A549 (cell line): ENCODE measurements at regions not wholly inside any gene's neighbourhood (a gene's known extent, or its start where the extent isn't known, plus 50 kb on each side); places are given as distances from the start of the nearest gene placed in this dataset.

Experiments used
- ATAC-seq, 2 experiments: fragments of 200-7000 bp in 1 of 2; fragments of >200 bp in 1 of 2; cut with Nextera tagmentation in 1 of 2; cut with Tn5 transposase in 1 of 2; 3 replicates each; pipeline versions ENCODE4 v1.8.0 to v1.9.1; 2018 to 2020; ENCODE audit warnings: mild to moderate bottlenecking in 1 of 2, moderate library complexity in 1 of 2
- CTCF ChIA-PET: fragments of 300-600 bp; sonication (Branson Sonifier 250); formaldehyde crosslinking; extraction: SDS; loops from one replicate; lab custom pipeline; 2021; ENCODE audit warnings: antibody characterized with exemption, inconsistent platforms; lab: Yijun Ruan, JAX
- POLR2A ChIA-PET: fragments of 350-600 bp; formaldehyde crosslinking; extraction: SDS; loops from one replicate; lab custom pipeline; 2021; ENCODE audit warnings: antibody characterized with exemption, inconsistent platforms; lab: Yijun Ruan, JAX
- DNase-seq, 2 experiments: peaks; one replicate each; pipeline versions ENCODE4 v3.0.0 to v3.0.0-alpha.2; 2011 to 2016; ENCODE audit warnings: low read depth in 1 of 2, low spot score in 1 of 2
- FAIRE-seq: peaks from 2 replicates; lab custom pipeline; 2011; peaks lifted over from hg19 to GRCh38; lab: Jason Lieb, UNC
- H3K27ac ChIP-seq, 2 experiments: fragments of >200 bp; sonication (Bioruptor Twin); formaldehyde crosslinking; 3 replicates each; pipeline ENCODE4 v1.5.1; 2016 to 2017
- H3K4me1 ChIP-seq: fragments of >200 bp; sonication (Bioruptor Twin); formaldehyde crosslinking; 3 replicates; pipeline ENCODE4 v1.6.1; 2016
- H3K4me2 ChIP-seq: fragments of >200 bp; sonication (Bioruptor Twin); formaldehyde crosslinking; 3 replicates; pipeline ENCODE4 v1.6.1; 2016
- H3K4me3 ChIP-seq: fragments of >200 bp; sonication (Bioruptor Twin); formaldehyde crosslinking; 3 replicates; pipeline ENCODE4 v1.5.1; 2016
- H3K9me3 ChIP-seq: fragments of >200 bp; sonication (Bioruptor Twin); formaldehyde crosslinking; 3 replicates; pipeline ENCODE4 v1.6.1; 2016
- CBX2 ChIP-seq: fragments of 200-600 bp; sonication (generic); IDR thresholded peaks from 2 replicates; pipeline ENCODE4 v1.6.1; 2016; ENCODE audit warnings: low read depth, mild to moderate bottlenecking, borderline replicate concordance
- CEBPB ChIP-seq, 2 experiments: fragments of >200 bp in 1 of 2; sonication (Bioruptor Twin) in 1 of 2; formaldehyde crosslinking in 1 of 2; IDR thresholded peaks; 2 replicates each; pipeline ENCODE4 v1.6.1; 2012 to 2016
- CHD2 ChIP-seq: fragments of 150-350 bp; IDR thresholded peaks from 2 replicates; pipeline ENCODE4 v1.6.1; 2014; ENCODE audit warnings: low read length; ENCODE audit not compliant: partially characterized antibody
- CHD4 ChIP-seq: fragments of 200-600 bp; sonication (generic); IDR thresholded peaks from 2 replicates; pipeline ENCODE4 v1.6.1; 2016; ENCODE audit warnings: antibody characterized with exemption, mild to moderate bottlenecking, borderline replicate concordance
- CTCF ChIP-seq: fragments of >200 bp; sonication (Bioruptor Twin); formaldehyde crosslinking; IDR thresholded peaks from 3 replicates; pipeline ENCODE4 v1.5.1; 2016
- EHF ChIP-seq: fragments of 250-450 bp; sonication (Bioruptor Pico); IDR thresholded peaks from 2 replicates; pipeline ENCODE4 v1.5.0; 2020; ENCODE audit warnings: mild to moderate bottlenecking
- EP300 ChIP-seq, 2 experiments: fragments of >200 bp; sonication (Bioruptor Twin); formaldehyde crosslinking; IDR thresholded peaks; 2 replicates in 1 of 2; 3 replicates in 1 of 2; pipeline ENCODE4 v1.6.1; 2016 to 2017
- ESRRA ChIP-seq: fragments of 150-350 bp; IDR thresholded peaks from 2 replicates; pipeline ENCODE4 v1.6.1; 2014; ENCODE audit warnings: mild to moderate bottlenecking, low read length, borderline replicate concordance
- FOXS1 ChIP-seq: fragments of 250-450 bp; sonication (Bioruptor Pico); IDR thresholded peaks from 2 replicates; pipeline ENCODE4 v1.5.0; 2020; ENCODE audit warnings: mild to moderate bottlenecking, moderate library complexity
- HDAC2 ChIP-seq: fragments of 200-600 bp; sonication (generic); IDR thresholded peaks from 2 replicates; pipeline ENCODE4 v1.6.1; 2016
- HES2 ChIP-seq: fragments of >200 bp; sonication (Bioruptor Twin); formaldehyde crosslinking; IDR thresholded peaks from 2 replicates; pipeline ENCODE4 v1.6.1; 2016
- HMGXB4 ChIP-seq: fragments of 250-450 bp; sonication (Bioruptor Pico); IDR thresholded peaks from 2 replicates; pipeline ENCODE4 v1.5.0; 2021; ENCODE audit warnings: mild to moderate bottlenecking, moderate library complexity, borderline replicate concordance
- HOXB13 ChIP-seq: fragments of 250-450 bp; sonication (Bioruptor Pico); IDR thresholded peaks from 2 replicates; pipeline ENCODE4 v1.5.0; 2020; ENCODE audit warnings: low read depth, mild to moderate bottlenecking, moderate library complexity
- JUN ChIP-seq, 2 experiments: fragments of >200 bp; sonication (Bioruptor Twin); formaldehyde crosslinking; IDR thresholded peaks; 2 replicates in 1 of 2; 3 replicates in 1 of 2; pipeline ENCODE4 v1.6.1; 2016 to 2017
- JUNB ChIP-seq: fragments of >200 bp; sonication (Bioruptor Twin); formaldehyde crosslinking; IDR thresholded peaks from 2 replicates; pipeline ENCODE4 v1.6.1; 2016
- MAFK ChIP-seq: fragments of 450-650 bp; IDR thresholded peaks from 2 replicates; pipeline ENCODE4 v1.6.1; 2014; ENCODE audit not compliant: partially characterized antibody
- MAX ChIP-seq: IDR thresholded peaks from 2 replicates; pipeline ENCODE4 v1.6.1; 2012
- MAZ ChIP-seq: fragments of 150-350 bp; IDR thresholded peaks from 2 replicates; pipeline ENCODE4 v1.6.1; 2014; ENCODE audit warnings: antibody characterized with exemption, low read depth, low read length, borderline replicate concordance
- NFE2L2 ChIP-seq: fragments of 150-350 bp; conservative IDR thresholded peaks from 2 replicates; pipeline ENCODE4 v1.6.1; 2014; ENCODE audit warnings: low read length
- NR3C1 ChIP-seq: fragments of >200 bp; sonication (Bioruptor Twin); formaldehyde crosslinking; IDR thresholded peaks from 3 replicates; pipeline ENCODE4 v1.6.1; 2017
- POLR2A ChIP-seq: IDR thresholded peaks from 2 replicates; pipeline ENCODE4 v1.6.1; 2012; ENCODE audit warnings: mild to moderate bottlenecking, low read length
- POLR2AphosphoS2 ChIP-seq: conservative IDR thresholded peaks from 2 replicates; pipeline ENCODE4 v1.6.1; 2012; ENCODE audit warnings: low read length, improper control_type of control experiment, inconsistent platforms
- RAD21 ChIP-seq, 2 experiments: fragments of >200 bp in 1 of 2; sonication (Bioruptor Twin) in 1 of 2; formaldehyde crosslinking in 1 of 2; IDR thresholded peaks in 1 of 2; conservative IDR thresholded peaks in 1 of 2; 2 replicates in 1 of 2; 3 replicates in 1 of 2; pipeline ENCODE4 v1.6.1; 2012 to 2018; ENCODE audit warnings: inconsistent platforms in 1 of 2
- SMC3 ChIP-seq: fragments of >200 bp; sonication (Bioruptor Twin); formaldehyde crosslinking; IDR thresholded peaks from 3 replicates; pipeline ENCODE4 v1.6.1; 2018; ENCODE audit warnings: inconsistent platforms
- SREBF2 ChIP-seq: fragments of 450-650 bp; IDR thresholded peaks from 2 replicates; pipeline ENCODE4 v1.6.1; 2014; ENCODE audit warnings: mild to moderate bottlenecking, moderate library complexity
- TFCP2L1 ChIP-seq: fragments of 250-450 bp; sonication (Bioruptor Pico); IDR thresholded peaks from 2 replicates; pipeline ENCODE4 v1.5.0; 2021; ENCODE audit warnings: mild to moderate bottlenecking
- ZC3H11A ChIP-seq: fragments of 450-650 bp; IDR thresholded peaks from 2 replicates; pipeline ENCODE4 v1.6.1; 2014; ENCODE audit warnings: antibody characterized with exemption, mild to moderate bottlenecking
- ZSCAN20 ChIP-seq: fragments of 250-450 bp; sonication (Bioruptor Pico); IDR thresholded peaks from 2 replicates; pipeline ENCODE4 v1.8.0; 2022; ENCODE audit warnings: mild to moderate bottlenecking, moderate library complexity
- WGBS: methylation state at CpG from one replicate; pipeline ENCODE4 v1.1.6; 2017; ENCODE audit errors: missing lambda C conversion rate; 5-methylcytosine and 5-hydroxymethylcytosine counted together

- TF ChIP-seq CEBPB (IDR thresholded peaks at IDR 0.05) (no peak), NFE2L2 (no peak), MAZ (no peak), JUNB (no peak)
Observed at GRCh38 chr2:217293607-217294006, 433.7 kb upstream of the TNP1 start (continued).

- no peak overlapping the region for H3K4me2 ChIP-seq
- no peak for DNase-seq
- ATAC-seq = no peak
- H3K27ac ChIP-seq = no peak overlapping the region
- peaks cover 15% of the 10 kb centered on the region; the same call in 2 of the 3 replicates for H3K9me3 ChIP-seq
- WGBS = 67% methylated on average over 5 of the region's 5 CpGs
- no peaks in the 10 kb centered on the region for H3K4me1 ChIP-seq
- TF ChIP-seq HOXB13 (CRISPR knock-in tag) (no peak), POLR2A (no peak), ESRRA (no peak), SMC3 (no peak), POLR2AphosphoS2 (no peak)
- POLR2A ChIA-PET = no interaction called here
- CTCF ChIA-PET = no interaction called here
- FAIRE-seq = no peak
- H3K4me3 ChIP-seq = no peak overlapping the region
Observed at GRCh38 chr2:217293046-217293445, 433.2 kb upstream of the TNP1 start.

GRCh38 chr2:217291259-217291658, 431.4 kb upstream of the TNP1 start:
- POLR2A ChIA-PET = no interaction called here
- 55% methylated on average over 5 of the region's 5 CpGs for WGBS
- FAIRE-seq = no peak

GRCh38 chr2:217290467-217290866, 430.6 kb upstream of the TNP1 start:
- no peak overlapping the region for H3K4me2 ChIP-seq
- DNase-seq (no peak), ATAC-seq (no peak), FAIRE-seq (no peak)
- CTCF ChIA-PET = no interaction called here
- no peak overlapping the region for H3K4me3 ChIP-seq
- POLR2A ChIA-PET = no interaction called here
- H3K27ac ChIP-seq = no peak overlapping the region
- H3K4me1 ChIP-seq = no peaks in the 10 kb centered on the region
- H3K9me3 ChIP-seq = no peaks in the 10 kb centered on the region
- TF ChIP-seq EHF (CRISPR knock-in tag) (no peak), MAZ (no peak), CBX2 (no peak), CEBPB (IDR thresholded peaks at IDR 0.05) (no peak), EP300 (IDR thresholded peaks at IDR 0.05) (no peak), POLR2A (no peak), CTCF (no peak), CHD4 (no peak), ZC3H11A (no peak), FOXS1 (CRISPR knock-in tag) (no peak), CHD2 (no peak), SREBF2 (no peak), MAX (no peak), HDAC2 (no peak)

More at GRCh38 chr2:217291259-217291658, 431.4 kb upstream of the TNP1 start:
- H3K4me1 ChIP-seq = no peaks in the 10 kb centered on the region
- H3K9me3 ChIP-seq = peaks cover 3% of the 10 kb centered on the region; the same call in 1 of the 3 replicates
- no peak overlapping the region for H3K4me3 ChIP-seq
- CTCF ChIA-PET = interaction anchor here (0.9 kb wide), 1 partner anchor 14 kb away, joined by 4 read pairs; no protein-coding TSS in a partner anchor
- TF ChIP-seq SMC3 (no peak), POLR2A (no peak), JUNB (no peak), RAD21 (conservative IDR thresholded peaks at IDR 0.05 in 1 of 2, IDR thresholded peaks at IDR 0.05 in 1 of 2) (no peak), CHD2 (no peak), MAFK (no peak), HMGXB4 (CRISPR knock-in tag) (no peak), TFCP2L1 (CRISPR knock-in tag) (no peak), FOXS1 (CRISPR knock-in tag) (no peak), JUN (IDR thresholded peaks at IDR 0.05) (no peak), NR3C1 (no peak), HES2 (no peak), ZSCAN20 (CRISPR knock-in tag) (no peak)
- no peak overlapping the region for H3K4me2 ChIP-seq
- ATAC-seq = no peak
- no peak for DNase-seq
- H3K27ac ChIP-seq = no peak overlapping the region
